VCaP (cell line): ENCODE measurements at regions not wholly inside any gene's neighbourhood (a gene's known extent, or its start where the extent isn't known, plus 50 kb on each side); places are given as distances from the start of the nearest gene placed in this dataset.

ENCODE experiments used
- H3K27ac ChIP-seq: fragments of 450-650 bp; 2 replicates; pipeline ENCODE4 v1.5.1; 2017
- CTCF ChIP-seq: fragments of 450-650 bp; conservative IDR thresholded peaks from 2 replicates; pipeline ENCODE4 v1.5.1; 2017; ENCODE audit warnings: mild to moderate bottlenecking, moderate library complexity

- no peak for TF ChIP-seq CTCF
- H3K27ac ChIP-seq, result no peak overlapping the region
These were observed 172.7 kb downstream of the BMP7 start for GRCh38 chr20:57093766-57094165.

GRCh38 chr20:57094252-57094891 is 172.1 kb downstream of the BMP7 start:
- H3K27ac ChIP-seq, result no peak overlapping the region
- no peak for TF ChIP-seq CTCF

- no peak overlapping the region for H3K27ac ChIP-seq
- TF ChIP-seq CTCF, result no peak
These were observed 171.4 kb downstream of the BMP7 start for GRCh38 chr20:57094991-57095390.

- TF ChIP-seq CTCF, result no peak
- H3K27ac ChIP-seq, result no peak overlapping the region
These were observed 171.0 kb downstream of the BMP7 start for GRCh38 chr20:57095426-57095825.

- no peak overlapping the region for H3K27ac ChIP-seq
- no peak for TF ChIP-seq CTCF
These were observed 169.1 kb downstream of the BMP7 start for GRCh38 chr20:57097245-57097915.

- H3K27ac ChIP-seq, result no peak overlapping the region
- no peak for TF ChIP-seq CTCF
These were observed 164.3 kb downstream of the BMP7 start for GRCh38 chr20:57102160-57102559.

- H3K27ac ChIP-seq, result no peak overlapping the region
- no peak for TF ChIP-seq CTCF
These were observed 163.9 kb downstream of the BMP7 start for GRCh38 chr20:57102566-57102965.
